GM18951 (cell line): ENCODE measurements at regions not wholly inside any gene's neighbourhood (a gene's known extent, or its start where the extent isn't known, plus 50 kb on each side); places are given as distances from the start of the nearest gene placed in this dataset.

Experiments used
- POLR2A ChIP-seq: IDR thresholded peaks from 4 replicates; pipeline ENCODE4 v1.6.1; 2011; ENCODE audit warnings: mild to moderate bottlenecking; ENCODE audit not compliant: insufficient read length, insufficient read depth; ENCODE audit errors: extremely low read depth
- in situ Hi-C: fragments of 300-500 bp; cut with MboI; formaldehyde crosslinking; loops from one replicate; pipeline ENCODE4 v1.12.0; 2022; ENCODE audit warnings: low sequenced_read_pairs, mixed read lengths, inconsistent platforms; ENCODE audit not compliant: unreplicated experiment

- in situ Hi-C loops: no loop called here
- TF ChIP-seq POLR2A: no peak
These were observed 192.2 kb upstream of the DTNBP1 start for GRCh38 chr6:15854826-15855710.

GRCh38 chr6:15854378-15854777 is 191.6 kb upstream of the DTNBP1 start:
- TF ChIP-seq POLR2A: no peak

DNA sequence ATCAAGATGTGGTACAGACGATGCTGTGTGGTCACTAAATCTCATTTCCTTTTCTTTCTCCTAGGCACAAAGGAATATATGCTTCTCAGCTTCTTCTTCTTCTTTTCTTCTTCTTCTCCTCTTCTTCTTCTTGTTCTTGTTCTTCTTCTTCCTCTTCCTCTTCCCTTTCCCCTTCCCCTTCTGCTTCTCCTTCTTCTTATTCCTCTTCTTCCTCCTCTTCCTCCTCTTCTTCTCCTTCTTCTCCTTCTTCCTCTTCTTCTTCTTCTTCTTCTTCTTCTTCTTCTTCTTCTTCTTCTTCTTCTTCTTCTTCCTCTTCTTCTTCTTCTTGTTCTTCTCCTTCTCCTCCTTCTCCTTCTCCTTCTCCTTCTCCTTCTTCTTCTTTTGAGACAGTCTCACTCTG is 190.4 kb upstream of the DTNBP1 start:
- no peak for TF ChIP-seq POLR2A
- in situ Hi-C loops: no loop called here

More at GRCh38 chr6:15854378-15854777, 191.6 kb upstream of the DTNBP1 start:
- in situ Hi-C loops: no loop called here

DNA sequence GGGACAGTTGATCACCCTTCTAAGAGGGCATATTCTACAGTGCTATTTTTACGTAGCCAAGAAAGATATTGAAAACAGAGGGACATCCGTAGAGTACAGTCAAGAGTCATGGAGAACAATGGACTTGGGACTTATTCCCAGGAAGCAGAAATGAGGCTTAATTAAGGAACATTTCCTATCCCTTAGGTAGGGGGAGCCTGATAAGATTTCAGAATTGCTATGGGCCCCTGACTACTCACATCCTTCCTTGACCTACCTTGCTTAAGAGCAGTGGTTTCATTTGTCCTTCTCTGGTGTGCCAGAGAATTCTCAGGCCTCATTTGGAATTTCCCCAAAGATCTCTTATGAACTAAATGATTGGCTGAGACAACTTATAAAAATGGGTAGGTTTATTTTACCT is 189.5 kb upstream of the DTNBP1 start:
- no peak for TF ChIP-seq POLR2A
- in situ Hi-C loops: no loop called here

GRCh38 chr6:15849395-15849794 is 186.6 kb upstream of the DTNBP1 start:
- in situ Hi-C loops: no loop called here
- TF ChIP-seq POLR2A: no peak

GRCh38 chr6:15845492-15845891 is 182.7 kb upstream of the DTNBP1 start:
- in situ Hi-C loops: no loop called here
- no peak for TF ChIP-seq POLR2A

DNA sequence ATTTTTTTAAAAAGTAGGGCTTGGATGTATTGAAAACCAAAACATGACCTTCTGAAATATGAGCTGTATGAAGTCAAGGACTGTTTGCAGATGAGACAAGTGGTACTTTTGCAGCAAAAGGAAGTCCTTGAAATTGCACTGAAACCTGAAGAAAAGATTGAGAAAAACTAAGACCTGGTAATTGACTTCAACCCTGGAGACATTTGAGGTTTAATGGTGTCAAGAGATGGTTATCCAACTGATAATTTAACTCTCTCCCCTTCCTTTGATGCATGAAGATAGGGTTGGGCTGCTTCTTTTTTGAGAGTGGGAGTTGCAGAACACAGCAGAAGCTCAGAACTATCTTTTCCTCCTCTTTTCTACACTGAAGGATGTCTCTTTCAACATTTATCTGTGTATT is 180.9 kb upstream of the DTNBP1 start:
- no peak for TF ChIP-seq POLR2A
- in situ Hi-C loops: no loop called here

- in situ Hi-C loops: no loop called here
- no peak for TF ChIP-seq POLR2A
These were observed 180.4 kb upstream of the DTNBP1 start for GRCh38 chr6:15843226-15843625.

- TF ChIP-seq POLR2A: no peak
- in situ Hi-C loops: no loop called here
These were observed 179.9 kb upstream of the DTNBP1 start for GRCh38 chr6:15842727-15843117.

- in situ Hi-C loops: no loop called here
- no peak for TF ChIP-seq POLR2A
These were observed 179.3 kb upstream of the DTNBP1 start for GRCh38 chr6:15841937-15842726.

DNA sequence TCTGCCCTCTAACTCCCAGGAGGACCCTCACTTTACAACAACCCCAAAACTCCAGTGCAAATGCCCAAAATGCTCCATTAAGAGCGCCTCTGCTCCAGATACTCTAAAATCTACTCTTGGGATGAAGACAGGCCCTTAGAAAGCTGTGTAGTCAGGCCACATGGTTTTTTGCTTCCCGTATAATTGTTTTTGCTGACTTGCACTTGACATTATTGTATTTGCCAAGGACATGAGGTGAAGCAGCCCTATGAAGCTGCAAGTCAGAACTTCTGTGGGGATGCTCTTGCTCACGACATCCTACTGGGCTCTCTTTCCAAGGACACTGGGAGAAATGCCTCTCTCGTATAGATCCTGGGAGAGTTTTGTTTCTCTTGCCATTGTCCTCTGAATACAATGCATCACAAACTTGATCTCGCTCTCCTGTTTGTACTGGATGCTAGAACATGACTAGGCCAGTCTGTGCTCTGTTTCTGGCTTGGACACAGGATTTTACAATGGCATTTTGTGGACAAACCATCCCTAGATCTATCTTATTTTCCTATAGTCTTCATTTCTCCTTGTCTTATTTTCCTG is 177.2 kb upstream of the DTNBP1 start:
- no peak for TF ChIP-seq POLR2A
- in situ Hi-C loops: no loop called here

GRCh38 chr6:15837205-15837604 is 174.4 kb upstream of the DTNBP1 start:
- in situ Hi-C loops: no loop called here
- TF ChIP-seq POLR2A: no peak

- TF ChIP-seq POLR2A: no peak
- in situ Hi-C loops: no loop called here
These were observed 170.0 kb upstream of the DTNBP1 start for GRCh38 chr6:15832841-15833240.
